ENCODE measurements at regions not wholly inside any gene's neighbourhood (a gene's known extent, or its start where the extent isn't known, plus 50 kb on each side); places are given as distances from the start of the nearest gene placed in this dataset.

- no peak for ATAC-seq
- Mint-ChIP-seq H3K27ac (no peak overlapping the region), H3K9me3 (peaks cover 0 to 4% of the 10 kb centered on the region in 2 donors), H3K36me3 (no peaks in the 10 kb centered on the region)
- DNase-seq (ENCODE audit: low spot score in 2 of 2) = no peak
Measured at GRCh38 chr19:29415507-29415906, 110.3 kb upstream of the VSTM2B start.

GRCh38 chr19:29417048-29417447, 108.7 kb upstream of the VSTM2B start:
- Mint-ChIP-seq H3K9me3 (peaks cover 0 to 4% of the 10 kb centered on the region in 2 donors), H3K36me3 (no peaks in the 10 kb centered on the region), H3K27ac (no peak overlapping the region)
- no peak for ATAC-seq
- DNase-seq (ENCODE audit: low spot score in 2 of 2) = no peak

- Mint-ChIP-seq H3K27ac (no peak overlapping the region), H3K9me3 (peaks cover 0 to 4% of the 10 kb centered on the region in 2 donors), H3K36me3 (no peaks in the 10 kb centered on the region)
- ATAC-seq (no peak), DNase-seq (ENCODE audit: low spot score in 2 of 2) (no peak)
Measured at GRCh38 chr19:29418201-29418600, 107.6 kb upstream of the VSTM2B start.

- DNase-seq (ENCODE audit: low spot score in 2 of 2) = no peak
- no peak overlapping the region for H3K27ac Mint-ChIP-seq
- peaks cover 7 to 9% of the 10 kb centered on the region in 2 donors for H3K9me3 Mint-ChIP-seq
- no peak for ATAC-seq
- no peaks in the 10 kb centered on the region for H3K36me3 Mint-ChIP-seq
Measured at GRCh38 chr19:29420065-29420464, 105.7 kb upstream of the VSTM2B start.

GRCh38 chr19:29420482-29421195, 105.2 kb upstream of the VSTM2B start:
- Mint-ChIP-seq H3K27ac (no peak overlapping the region), H3K36me3 (no peaks in the 10 kb centered on the region), H3K9me3 (peaks cover 7 to 9% of the 10 kb centered on the region in 2 donors)
- DNase-seq (ENCODE audit: low spot score in 2 of 2) (no peak), ATAC-seq (no peak)

- H3K36me3 Mint-ChIP-seq = no peaks in the 10 kb centered on the region
- peaks cover 7 to 9% of the 10 kb centered on the region in 2 donors for H3K9me3 Mint-ChIP-seq
- no peak for ATAC-seq
- no peak overlapping the region for H3K27ac Mint-ChIP-seq
- no peak for DNase-seq (ENCODE audit: low spot score in 2 of 2)
Measured at GRCh38 chr19:29421196-29421545, 104.6 kb upstream of the VSTM2B start.

GRCh38 chr19:29422047-29422446, 103.7 kb upstream of the VSTM2B start:
- ATAC-seq = no peak
- Mint-ChIP-seq H3K27ac (no peak overlapping the region), H3K36me3 (no peaks in the 10 kb centered on the region), H3K9me3 (peaks cover 7 to 9% of the 10 kb centered on the region in 2 donors)
- DNase-seq (ENCODE audit: low spot score in 2 of 2) = no peak

GRCh38 chr19:29422486-29423085, 103.2 kb upstream of the VSTM2B start:
- Mint-ChIP-seq H3K27ac (no peak overlapping the region), H3K36me3 (no peaks in the 10 kb centered on the region), H3K9me3 (peaks cover 7 to 9% of the 10 kb centered on the region in 2 donors)
- DNase-seq (ENCODE audit: low spot score in 2 of 2) (no peak), ATAC-seq (no peak)

GRCh38 chr19:29428071-29428470, 97.7 kb upstream of the VSTM2B start:
- Mint-ChIP-seq H3K9me3 (peaks cover 5 to 7% of the 10 kb centered on the region in 2 donors), H3K27ac (no peak overlapping the region), H3K36me3 (no peaks in the 10 kb centered on the region)
- DNase-seq (ENCODE audit: low spot score in 2 of 2) = no peak
- no peak for ATAC-seq

- Mint-ChIP-seq H3K27ac (no peak overlapping the region), H3K9me3 (peaks cover under 1 to 2% of the 10 kb centered on the region in 2 donors), H3K36me3 (no peaks in the 10 kb centered on the region)
- DNase-seq (ENCODE audit: low spot score in 2 of 2) (no peak), ATAC-seq (no peak)
Measured at GRCh38 chr19:29429021-29429420, 96.8 kb upstream of the VSTM2B start.

- ATAC-seq = no peak
Measured at GRCh38 chr19:29429581-29429980, 96.2 kb upstream of the VSTM2B start.

GRCh38 chr19:29431332-29431731, 94.5 kb upstream of the VSTM2B start:
- no peaks in the 10 kb centered on the region for H3K36me3 Mint-ChIP-seq
- no peak for DNase-seq (ENCODE audit: low spot score in 2 of 2)
- no peak for ATAC-seq
- no peaks in the 10 kb centered on the region for H3K9me3 Mint-ChIP-seq
- no peak overlapping the region for H3K27ac Mint-ChIP-seq

More at GRCh38 chr19:29429581-29429980, 96.2 kb upstream of the VSTM2B start:
- no peak overlapping the region for H3K27ac Mint-ChIP-seq
- DNase-seq (ENCODE audit: low spot score in 2 of 2) = no peak
- no peaks in the 10 kb centered on the region for H3K36me3 Mint-ChIP-seq
- H3K9me3 Mint-ChIP-seq = no peaks in the 10 kb centered on the region

GRCh38 chr19:29432677-29433076, 93.1 kb upstream of the VSTM2B start:
- Mint-ChIP-seq H3K27ac (no peak overlapping the region), H3K9me3 (no peaks in the 10 kb centered on the region)
- ATAC-seq = no peak

GRCh38 chr19:29436591-29437103, 89.1 kb upstream of the VSTM2B start:
- Mint-ChIP-seq H3K36me3 (no peaks in the 10 kb centered on the region), H3K9me3 (no peaks in the 10 kb centered on the region), H3K27ac (peak overlapping the region in 1 of 2 donors; percentile 60)
- DNase-seq (ENCODE audit: low spot score in 2 of 2) (no peak), ATAC-seq (no peak)

More at GRCh38 chr19:29432677-29433076, 93.1 kb upstream of the VSTM2B start:
- no peak for DNase-seq (ENCODE audit: low spot score in 2 of 2)
- H3K36me3 Mint-ChIP-seq = no peaks in the 10 kb centered on the region

GRCh38 chr19:29439021-29439420, 86.8 kb upstream of the VSTM2B start:
- ATAC-seq = no peak
- Mint-ChIP-seq H3K9me3 (no peaks in the 10 kb centered on the region), H3K27ac (no peak overlapping the region), H3K36me3 (no peaks in the 10 kb centered on the region)
- no peak for DNase-seq (ENCODE audit: low spot score in 2 of 2)

GRCh38 chr19:29439688-29440550, 85.9 kb upstream of the VSTM2B start:
- H3K36me3 Mint-ChIP-seq = no peaks in the 10 kb centered on the region
- DNase-seq (ENCODE audit: low spot score in 2 of 2) (no peak), ATAC-seq (no peak)
- H3K27ac Mint-ChIP-seq = no peak overlapping the region
- peaks cover 0 to 6% of the 10 kb centered on the region in 2 donors for H3K9me3 Mint-ChIP-seq

- DNase-seq (ENCODE audit: low spot score in 2 of 2) = no peak
- Mint-ChIP-seq H3K36me3 (no peaks in the 10 kb centered on the region), H3K27ac (no peak overlapping the region), H3K9me3 (peaks cover 0 to 6% of the 10 kb centered on the region in 2 donors)
- ATAC-seq = no peak
Measured at GRCh38 chr19:29442094-29442493, 83.7 kb upstream of the VSTM2B start.
